H9 (cell line): ENCODE measurements at regions not wholly inside any gene's neighbourhood (a gene's known extent, or its start where the extent isn't known, plus 50 kb on each side); places are given as distances from the start of the nearest gene placed in this dataset.

Experiments
- DNase-seq: peaks from one replicate; pipeline ENCODE4 v3.0.0-alpha.2; 2017
- H2AFZ ChIP-seq: one replicate; pipeline ENCODE4 v1.6.1; 2013; ENCODE audit warnings: mild to moderate bottlenecking, low read length, control low read depth, moderate library complexity
- H2AK5ac ChIP-seq: 2 replicates; pipeline ENCODE4 v1.6.1; 2013; ENCODE audit warnings: low read length, control low read depth, mixed read lengths; ENCODE audit not compliant: insufficient read length
- H2BK120ac ChIP-seq: one replicate; pipeline ENCODE4 v1.6.1; 2013; ENCODE audit warnings: low read depth, mild to moderate bottlenecking, low read length, control low read depth, inconsistent platforms; ENCODE audit not compliant: poor library complexity, severe bottlenecking
- H2BK12ac ChIP-seq: 2 replicates; pipeline ENCODE4 v1.6.1; 2013; ENCODE audit warnings: low read length, control low read depth, mixed read lengths, low read depth; ENCODE audit not compliant: insufficient read length
- H2BK15ac ChIP-seq: 2 replicates; pipeline ENCODE4 v1.6.1; 2013; ENCODE audit warnings: low read depth, low read length, control low read depth
- H2BK20ac ChIP-seq: one replicate; pipeline ENCODE4 v1.6.1; 2013; ENCODE audit warnings: low read depth, mild to moderate bottlenecking, low read length, control low read depth, inconsistent platforms; ENCODE audit not compliant: poor library complexity, severe bottlenecking
- H2BK5ac ChIP-seq: 2 replicates; pipeline ENCODE4 v1.6.1; 2013; ENCODE audit warnings: low read length, control low read depth, mixed read lengths; ENCODE audit not compliant: insufficient read length
- H3K14ac ChIP-seq: 2 replicates; pipeline ENCODE4 v1.6.1; 2013; ENCODE audit warnings: low read length, control low read depth; ENCODE audit not compliant: insufficient read depth
- H3K18ac ChIP-seq: 2 replicates; pipeline ENCODE4 v1.6.1; 2013; ENCODE audit warnings: low read depth, mild to moderate bottlenecking, mixed read lengths, low read length, control low read depth; ENCODE audit not compliant: insufficient read length
- H3K23ac ChIP-seq: 2 replicates; pipeline ENCODE4 v1.6.1; 2013; ENCODE audit warnings: low read length, control low read depth, mixed read lengths, low read depth; ENCODE audit not compliant: insufficient read length
- H3K23me2 ChIP-seq: 2 replicates; pipeline ENCODE4 v1.6.1; 2013; ENCODE audit warnings: low read depth, mild to moderate bottlenecking, mixed read lengths, low read length, control low read depth; ENCODE audit not compliant: insufficient read length, poor library complexity, severe bottlenecking
- H3K27ac ChIP-seq: 2 replicates; pipeline ENCODE4 v1.5.1; 2013; ENCODE audit warnings: low read length, control low read depth, mixed read lengths, low read depth; ENCODE audit not compliant: insufficient read length
- H3K27me3 ChIP-seq: 2 replicates; pipeline ENCODE4 v1.6.1; 2013; ENCODE audit warnings: low read length, control low read depth, inconsistent platforms; ENCODE audit not compliant: insufficient read depth
- H3K4ac ChIP-seq: 2 replicates; pipeline ENCODE4 v1.6.1; 2013; ENCODE audit warnings: low read depth, mild to moderate bottlenecking, control low read depth, inconsistent platforms, low read length, moderate library complexity
- H3K4me1 ChIP-seq: 2 replicates; pipeline ENCODE4 v1.6.1; 2013; ENCODE audit warnings: low read length, control low read depth, inconsistent platforms; ENCODE audit not compliant: insufficient read depth
- H3K4me2 ChIP-seq: 2 replicates; pipeline ENCODE4 v1.6.1; 2013; ENCODE audit warnings: low read length, control low read depth, mixed read lengths; ENCODE audit not compliant: insufficient read length, insufficient read depth
- H3K56ac ChIP-seq: 2 replicates; pipeline ENCODE4 v1.6.1; 2013; ENCODE audit warnings: low read depth, mild to moderate bottlenecking, mixed read lengths, low read length, control low read depth; ENCODE audit not compliant: insufficient read length
- H3K79me1 ChIP-seq: 2 replicates; pipeline ENCODE4 v1.6.1; 2013; ENCODE audit warnings: low read depth, mild to moderate bottlenecking, moderate library complexity, low read length, control low read depth, inconsistent platforms; ENCODE audit not compliant: insufficient read depth, poor library complexity, severe bottlenecking
- H3K79me2 ChIP-seq: 2 replicates; pipeline ENCODE4 v1.6.1; 2013; ENCODE audit warnings: low read length, control low read depth, inconsistent platforms; ENCODE audit not compliant: insufficient read depth
- H3K9ac ChIP-seq: 2 replicates; pipeline ENCODE4 v1.6.1; 2013; ENCODE audit warnings: low read length, control low read depth, mixed read lengths; ENCODE audit not compliant: insufficient read length; ENCODE audit errors: extremely low read depth
- H3K9me3 ChIP-seq: one replicate; pipeline ENCODE4 v1.6.1; 2013; ENCODE audit warnings: low read depth, low read length, inconsistent platforms; ENCODE audit not compliant: control insufficient read depth
- H3T11ph ChIP-seq: one replicate; pipeline ENCODE4 v1.6.1; 2013; ENCODE audit warnings: mild to moderate bottlenecking, low read length, control low read depth, inconsistent platforms
- H4K20me1 ChIP-seq: one replicate; pipeline ENCODE4 v1.6.1; 2013; ENCODE audit not compliant: control insufficient read depth, insufficient read length, insufficient read depth
- H4K5ac ChIP-seq: 2 replicates; pipeline ENCODE4 v1.6.1; 2013; ENCODE audit warnings: low read depth, mild to moderate bottlenecking, mixed read lengths, low read length, control low read depth; ENCODE audit not compliant: insufficient read length
- H4K8ac ChIP-seq: replicated peaks from 2 replicates; pipeline ENCODE4 v1.6.1; 2013; ENCODE audit warnings: low read length, control low read depth, mixed read lengths, low read depth; ENCODE audit not compliant: insufficient read length
- H4K91ac ChIP-seq: 2 replicates; pipeline ENCODE4 v1.6.1; 2013; ENCODE audit warnings: low read depth, mild to moderate bottlenecking, moderate library complexity, mixed read lengths, low read length, control low read depth; ENCODE audit not compliant: insufficient read length
- H3K27ac Mint-ChIP-seq, 3 experiments: 2 replicates in 2 of 3; 3 replicates in 1 of 3; pipeline ENCODE4 v1.8.0; 2020 to 2021; ENCODE audit warnings: mixed read lengths in 3 of 3, mild to moderate bottlenecking in 1 of 3, moderate library complexity in 1 of 3
- H3K27me3 Mint-ChIP-seq: 2 replicates; pipeline ENCODE4 v1.8.0; 2021; ENCODE audit warnings: low read depth, mild to moderate bottlenecking, moderate library complexity, mixed read lengths
- H3K36me3 Mint-ChIP-seq, 3 experiments: 2 replicates in 2 of 3; 3 replicates in 1 of 3; pipeline ENCODE4 v1.8.0; 2020 to 2021; ENCODE audit warnings: low read depth in 3 of 3, mixed read lengths in 3 of 3; ENCODE audit not compliant: insufficient read depth in 1 of 3
- H3K4me1 Mint-ChIP-seq, 2 experiments: 2 replicates each; pipeline ENCODE4 v1.8.0; 2020; ENCODE audit warnings: mixed read lengths in 2 of 2
- H3K4me3 Mint-ChIP-seq, 2 experiments: 2 replicates in 1 of 2; 3 replicates in 1 of 2; pipeline ENCODE4 v1.8.0; 2020 to 2021; ENCODE audit warnings: mild to moderate bottlenecking in 2 of 2, mixed read lengths in 2 of 2, moderate library complexity in 1 of 2
- H3K9me3 Mint-ChIP-seq, 2 experiments: 2 replicates in 1 of 2; 3 replicates in 1 of 2; pipeline ENCODE4 v1.8.0; 2020; ENCODE audit warnings: mild to moderate bottlenecking in 2 of 2, mixed read lengths in 2 of 2, moderate library complexity in 1 of 2
- WGBS: extraction: QIAGEN DNeasy Blood & Tissue Kit; methylation state at CpG from one replicate; pipeline ENCODE4 v1.1.7; 2013; ENCODE audit warnings: missing lambda C conversion rate, low lambda C conversion rate, mixed read lengths; ENCODE audit not compliant: insufficient read length; ENCODE audit errors: extremely low coverage; 5-methylcytosine and 5-hydroxymethylcytosine counted together
- TF ChIP-seq, protein P1 (sequence below): fragments of 200-600 bp; sonication (generic); conservative IDR thresholded peaks from 3 replicates; pipeline ENCODE4 v1.8.0; 2021; ENCODE audit warnings: antibody characterized with exemption, mild to moderate bottlenecking

DNA sequence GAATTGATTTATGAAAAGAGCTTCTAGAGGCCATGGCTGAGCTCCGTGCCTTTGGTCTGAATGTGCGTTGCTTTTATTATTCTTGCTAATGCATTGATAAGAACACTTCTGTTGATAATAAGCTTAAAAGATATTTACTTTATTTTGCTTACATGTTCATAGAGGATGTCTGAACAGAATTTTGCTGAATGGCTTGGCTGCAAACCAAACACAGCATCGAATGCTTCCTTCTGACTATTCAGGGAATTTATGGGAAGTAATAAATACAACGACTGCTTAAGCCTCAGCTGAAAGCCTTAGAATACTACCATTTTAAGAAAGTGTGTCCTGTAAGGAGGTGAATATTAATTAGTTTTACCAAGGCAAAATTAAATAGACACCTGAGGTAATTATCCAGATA is 643.5 kb upstream of the POT1 start:
- no peaks in the 10 kb centered on the region for H3K27me3 ChIP-seq
- no peak overlapping the region for H3K4ac ChIP-seq
- H3T11ph ChIP-seq, result no peak overlapping the region
- no peak overlapping the region for H3K56ac ChIP-seq
- Mint-ChIP-seq H3K36me3 (no peaks in the 10 kb centered on the region), H3K4me3 (no peak overlapping the region), H3K27me3 (no peaks in the 10 kb centered on the region), H3K27ac (no peak overlapping the region), H3K4me1 (no peaks in the 10 kb centered on the region), H3K9me3 (no peaks in the 10 kb centered on the region)
- no peak overlapping the region for H2AFZ ChIP-seq
- no peak overlapping the region for H4K91ac ChIP-seq
- TF ChIP-seq, protein P1, sequence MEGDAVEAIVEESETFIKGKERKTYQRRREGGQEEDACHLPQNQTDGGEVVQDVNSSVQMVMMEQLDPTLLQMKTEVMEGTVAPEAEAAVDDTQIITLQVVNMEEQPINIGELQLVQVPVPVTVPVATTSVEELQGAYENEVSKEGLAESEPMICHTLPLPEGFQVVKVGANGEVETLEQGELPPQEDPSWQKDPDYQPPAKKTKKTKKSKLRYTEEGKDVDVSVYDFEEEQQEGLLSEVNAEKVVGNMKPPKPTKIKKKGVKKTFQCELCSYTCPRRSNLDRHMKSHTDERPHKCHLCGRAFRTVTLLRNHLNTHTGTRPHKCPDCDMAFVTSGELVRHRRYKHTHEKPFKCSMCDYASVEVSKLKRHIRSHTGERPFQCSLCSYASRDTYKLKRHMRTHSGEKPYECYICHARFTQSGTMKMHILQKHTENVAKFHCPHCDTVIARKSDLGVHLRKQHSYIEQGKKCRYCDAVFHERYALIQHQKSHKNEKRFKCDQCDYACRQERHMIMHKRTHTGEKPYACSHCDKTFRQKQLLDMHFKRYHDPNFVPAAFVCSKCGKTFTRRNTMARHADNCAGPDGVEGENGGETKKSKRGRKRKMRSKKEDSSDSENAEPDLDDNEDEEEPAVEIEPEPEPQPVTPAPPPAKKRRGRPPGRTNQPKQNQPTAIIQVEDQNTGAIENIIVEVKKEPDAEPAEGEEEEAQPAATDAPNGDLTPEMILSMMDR, result no peak
- H3K9ac ChIP-seq, result no peak overlapping the region
- H3K27ac ChIP-seq, result no peak overlapping the region
- H4K8ac ChIP-seq, result no peak overlapping the region
- no peak overlapping the region for H3K4me2 ChIP-seq
- H2BK5ac ChIP-seq, result no peak overlapping the region
- no peak overlapping the region for H2BK20ac ChIP-seq
- H3K79me2 ChIP-seq, result no peaks in the 10 kb centered on the region
- no peaks in the 10 kb centered on the region for H3K79me1 ChIP-seq
- no peaks in the 10 kb centered on the region for H3K23me2 ChIP-seq
- no peak overlapping the region for H3K18ac ChIP-seq
- H4K20me1 ChIP-seq, result no peaks in the 10 kb centered on the region
- no peak overlapping the region for H4K5ac ChIP-seq
- H2AK5ac ChIP-seq, result no peak overlapping the region
- no peak overlapping the region for H2BK15ac ChIP-seq
- WGBS, result no CpG with 5 or more reads among the region's 4 CpGs
- no peak overlapping the region for H2BK120ac ChIP-seq
- DNase-seq, result no peak
- no peak overlapping the region for H2BK12ac ChIP-seq
- H3K14ac ChIP-seq, result no peak overlapping the region
- H3K9me3 ChIP-seq, result no peaks in the 10 kb centered on the region
- no peak overlapping the region for H3K23ac ChIP-seq
- H3K4me1 ChIP-seq, result no peaks in the 10 kb centered on the region
